Endothelial cell of umbilical vein (primary cell): ENCODE measurements at regions not wholly inside any gene's neighbourhood (a gene's known extent, or its start where the extent isn't known, plus 50 kb on each side); places are given as distances from the start of the nearest gene placed in this dataset.

Source experiments
- BruUV-seq: library from RNA; stranded (reverse); fragments of 400-500 nt; replicated peaks from 2 replicates; lab custom pipeline; 2021; lab: Mats Ljungman, UMichigan
- CTCF ChIA-PET: fragments of 300-600, 350-600 bp; sonication (Branson Sonifier 250); formaldehyde crosslinking; loops from one replicate; lab custom pipeline; 2021; ENCODE audit warnings: antibody characterized with exemption, inconsistent platforms; lab: Charles Lee
- POLR2A ChIA-PET: fragments of 300-600, 350-600 bp; sonication (Branson Sonifier 250); formaldehyde crosslinking; loops from one replicate; lab custom pipeline; 2021; ENCODE audit warnings: antibody characterized with exemption, inconsistent platforms; lab: Charles Lee
- DNase-seq: peaks from one replicate; pipeline ENCODE4 v3.0.0-alpha.2; 2011; ENCODE audit warnings: low read depth, low spot score
- FAIRE-seq: peaks from 2 replicates; lab custom pipeline; 2011; peaks lifted over from hg19 to GRCh38; lab: Jason Lieb, UNC
- H2AFZ ChIP-seq: 2 replicates; pipeline ENCODE4 v1.6.0; 2012; ENCODE audit warnings: low read depth, low read length, control low read depth, inconsistent platforms
- H3K27ac ChIP-seq: 2 replicates; pipeline ENCODE4 v1.5.1; 2011; ENCODE audit warnings: low read depth, mild to moderate bottlenecking, control low read depth, low read length, moderate library complexity; ENCODE audit not compliant: insufficient read depth
- H3K27me3 ChIP-seq, 2 experiments: 2 replicates each; pipeline versions ENCODE4 v1.6.0 to v1.6.1; 2011; ENCODE audit warnings: low read length in 2 of 2, mixed read lengths in 1 of 2; ENCODE audit not compliant: control insufficient read depth in 2 of 2, insufficient read depth in 2 of 2
- H3K36me3 ChIP-seq, 2 experiments: 2 replicates in 1 of 2; 3 replicates in 1 of 2; pipeline ENCODE4 v1.5.1; 2011; ENCODE audit warnings: low read length in 2 of 2, mild to moderate bottlenecking in 1 of 2, moderate library complexity in 1 of 2; ENCODE audit not compliant: control insufficient read depth in 2 of 2, insufficient read depth in 2 of 2; ENCODE audit errors: extremely low read depth in 1 of 2
- H3K4me1 ChIP-seq: 3 replicates; pipeline ENCODE4 v1.5.1; 2011; ENCODE audit warnings: mild to moderate bottlenecking, low read length; ENCODE audit not compliant: control insufficient read depth, insufficient read depth; ENCODE audit errors: extremely low read depth
- H3K4me2 ChIP-seq: 2 replicates; pipeline ENCODE4 v1.6.1; 2011; ENCODE audit warnings: low read length, control low read depth, mixed read lengths; ENCODE audit not compliant: insufficient read depth
- H3K4me3 ChIP-seq, 3 experiments: fragments of 200-600 bp in 1 of 3; sonication (generic), shearing (Covaris generic) in 1 of 3; replicated peaks in 1 of 3; 2 replicates each; pipeline ENCODE4 v1.5.1; 2011 to 2016; ENCODE audit warnings: control low read depth in 3 of 3, low read length in 3 of 3, mild to moderate bottlenecking in 2 of 3, inconsistent platforms in 1 of 3, low read depth in 1 of 3, moderate library complexity in 1 of 3; ENCODE audit not compliant: insufficient read depth in 1 of 3
- H3K79me2 ChIP-seq: 2 replicates; pipeline ENCODE4 v1.6.0; 2012; ENCODE audit warnings: low read length, inconsistent platforms; ENCODE audit not compliant: control insufficient read depth, insufficient read depth
- H3K9ac ChIP-seq: replicated peaks from 2 replicates; pipeline ENCODE3; 2011; ENCODE audit warnings: low read length, control low read depth; ENCODE audit not compliant: insufficient read depth; ENCODE audit errors: extremely low read depth
- H3K9me1 ChIP-seq: replicated peaks from 3 replicates; pipeline ENCODE4 v1.6.0; 2011; ENCODE audit warnings: mild to moderate bottlenecking, low read length; ENCODE audit not compliant: control insufficient read depth, insufficient read depth; ENCODE audit errors: extremely low read depth
- H3K9me3 ChIP-seq: replicated peaks from 2 replicates; pipeline ENCODE4 v1.5.1; 2012; ENCODE audit warnings: low read length, inconsistent platforms; ENCODE audit not compliant: control insufficient read depth, insufficient read depth
- H4K20me1 ChIP-seq: replicated peaks from 2 replicates; pipeline ENCODE3; 2011; ENCODE audit warnings: mild to moderate bottlenecking, low read length; ENCODE audit not compliant: control insufficient read depth, insufficient read depth; ENCODE audit errors: extremely low read depth
- EZH2 ChIP-seq: IDR thresholded peaks from 2 replicates; pipeline ENCODE4 v1.6.1; 2012; ENCODE audit warnings: borderline replicate concordance, low read depth, mild to moderate bottlenecking, moderate library complexity, low read length, inconsistent platforms; ENCODE audit not compliant: severe bottlenecking
- FOS ChIP-seq: IDR thresholded peaks from 2 replicates; pipeline ENCODE4 v1.6.1; 2011; ENCODE audit warnings: mild to moderate bottlenecking, low read length, moderate library complexity, borderline replicate concordance; ENCODE audit not compliant: insufficient read depth
- GATA2 ChIP-seq: IDR thresholded peaks from 2 replicates; pipeline ENCODE4 v1.7.0; 2011; ENCODE audit warnings: low read depth, mild to moderate bottlenecking, moderate library complexity, mixed read lengths, low read length; ENCODE audit not compliant: insufficient read length, insufficient read depth
- JUN ChIP-seq: IDR thresholded peaks from 2 replicates; pipeline ENCODE4 v1.6.1; 2011; ENCODE audit warnings: borderline replicate concordance, low read depth; ENCODE audit not compliant: insufficient read length, insufficient read depth
- MYC ChIP-seq: IDR thresholded peaks from one replicate; pipeline ENCODE4 v1.6.1; 2011; ENCODE audit warnings: mild to moderate bottlenecking, low read depth, low read length
- POLR2A ChIP-seq: IDR thresholded peaks from 2 replicates; pipeline ENCODE4 v1.6.1; 2012; ENCODE audit warnings: low read depth, mild to moderate bottlenecking, control low read depth, low read length
- POLR2AphosphoS5 ChIP-seq: IDR thresholded peaks from 2 replicates; pipeline ENCODE4 v1.6.1; 2012; ENCODE audit warnings: low read depth, mild to moderate bottlenecking, control low read depth, low read length, moderate library complexity; ENCODE audit not compliant: insufficient read depth
- dilution Hi-C: fragments of 300-500 bp; cut with MboI; formaldehyde crosslinking; loops from one replicate; pipeline ENCODE4 v1.15.0; 2019; ENCODE audit warnings: low sequenced_read_pairs; ENCODE audit not compliant: extremely low pct_ligation_motif_present
- intact Hi-C: fragments of 100-400 bp; cut with micrococcal nuclease; formaldehyde crosslinking; loops from one replicate; pipeline ENCODE4 v1.10.0; 2022
- TF ChIP-seq, protein P1 (sequence below): IDR thresholded peaks from 2 replicates; pipeline ENCODE4 v1.6.1; 2011; ENCODE audit not compliant: insufficient read depth, insufficient read length
- TF ChIP-seq, protein P2 (sequence below), 2 donors: IDR thresholded peaks; 1 replicate in 1 of 2; 2 replicates in 1 of 2; pipeline ENCODE4 v1.5.1; 2011; ENCODE audit warnings: low read length in 2 of 2, mild to moderate bottlenecking in 2 of 2, moderate library complexity in 2 of 2, control low read depth in 1 of 2, inconsistent platforms in 1 of 2, low read depth in 1 of 2; ENCODE audit not compliant: insufficient read depth in 1 of 2; ENCODE audit errors: extremely low read depth in 1 of 2

DNA sequence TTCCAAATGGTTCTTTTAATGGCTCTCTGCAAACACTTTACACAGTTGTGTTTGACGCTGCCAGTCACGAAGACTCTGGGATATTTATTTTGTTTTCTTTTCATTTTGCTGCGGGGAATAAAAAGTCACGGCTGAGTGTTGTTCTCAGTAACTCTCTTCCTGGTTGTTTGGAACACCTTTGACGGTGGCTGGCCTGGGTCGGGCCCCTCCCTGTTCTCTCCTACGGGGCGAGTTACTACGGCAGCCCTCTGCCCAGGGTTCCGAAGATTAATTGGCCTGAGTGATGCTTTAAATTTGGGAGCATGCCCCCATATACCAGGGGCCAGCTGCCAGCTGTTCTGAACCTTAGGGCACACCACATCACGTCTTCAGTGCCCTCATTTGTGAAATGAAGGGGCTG lies 84.7 kb downstream of the GATA6 start:
- Histone ChIP-seq H4K20me1 (no peaks in the 10 kb centered on the region), H3K4me2 (no peak overlapping the region), H3K79me2 (no peaks in the 10 kb centered on the region), H3K27ac (no peak overlapping the region), H3K4me3 (no peak overlapping the region), H3K9me3 (no peaks in the 10 kb centered on the region), H3K27me3 (peaks cover 4 to 6% of the 10 kb centered on the region in 2 experiments), H3K9me1 (no peaks in the 10 kb centered on the region), H3K4me1 (peaks cover 12% of the 10 kb centered on the region), H3K9ac (no peak overlapping the region), H3K36me3 (no peaks in the 10 kb centered on the region), H2AFZ (peak overlapping the region; percentile 29)
- no TSS peak for BruUV-seq
- POLR2A ChIA-PET, result no interaction called here
- intact Hi-C loops (no loop called here), dilution Hi-C loops (no loop called here)
- DNase-seq (no peak), FAIRE-seq (no peak)
- CTCF ChIA-PET, result interaction anchor here (1.0 to 1.2 kb wide), 2 partner anchors 11 to 110 kb away, joined by 3 to 6 read pairs; no protein-coding TSS in a partner anchor
- TF ChIP-seq MYC (no peak), POLR2AphosphoS5 (no peak), EZH2 (no peak), FOS (no peak), GATA2 (no peak), POLR2A (no peak), JUN (no peak)
- TF ChIP-seq, protein P1, sequence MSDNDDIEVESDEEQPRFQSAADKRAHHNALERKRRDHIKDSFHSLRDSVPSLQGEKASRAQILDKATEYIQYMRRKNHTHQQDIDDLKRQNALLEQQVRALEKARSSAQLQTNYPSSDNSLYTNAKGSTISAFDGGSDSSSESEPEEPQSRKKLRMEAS, result no peak
- TF ChIP-seq, protein P2, sequence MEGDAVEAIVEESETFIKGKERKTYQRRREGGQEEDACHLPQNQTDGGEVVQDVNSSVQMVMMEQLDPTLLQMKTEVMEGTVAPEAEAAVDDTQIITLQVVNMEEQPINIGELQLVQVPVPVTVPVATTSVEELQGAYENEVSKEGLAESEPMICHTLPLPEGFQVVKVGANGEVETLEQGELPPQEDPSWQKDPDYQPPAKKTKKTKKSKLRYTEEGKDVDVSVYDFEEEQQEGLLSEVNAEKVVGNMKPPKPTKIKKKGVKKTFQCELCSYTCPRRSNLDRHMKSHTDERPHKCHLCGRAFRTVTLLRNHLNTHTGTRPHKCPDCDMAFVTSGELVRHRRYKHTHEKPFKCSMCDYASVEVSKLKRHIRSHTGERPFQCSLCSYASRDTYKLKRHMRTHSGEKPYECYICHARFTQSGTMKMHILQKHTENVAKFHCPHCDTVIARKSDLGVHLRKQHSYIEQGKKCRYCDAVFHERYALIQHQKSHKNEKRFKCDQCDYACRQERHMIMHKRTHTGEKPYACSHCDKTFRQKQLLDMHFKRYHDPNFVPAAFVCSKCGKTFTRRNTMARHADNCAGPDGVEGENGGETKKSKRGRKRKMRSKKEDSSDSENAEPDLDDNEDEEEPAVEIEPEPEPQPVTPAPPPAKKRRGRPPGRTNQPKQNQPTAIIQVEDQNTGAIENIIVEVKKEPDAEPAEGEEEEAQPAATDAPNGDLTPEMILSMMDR (IDR thresholded peaks at IDR 0.05; ENCODE audit: extremely low read depth in 1 of 2, insufficient read depth in 1 of 2, low read depth in 1 of 2, low read length in 2 of 2), result no peak
